OCI-LY7 (cell line): ENCODE measurements at regions not wholly inside any gene's neighbourhood (a gene's known extent, or its start where the extent isn't known, plus 50 kb on each side); places are given as distances from the start of the nearest gene placed in this dataset.

Source experiments
- BruUV-seq: library from RNA; stranded (reverse); fragments of 400-500 nt; replicated peaks from 2 replicates; lab custom pipeline; 2021; lab: Mats Ljungman, UMichigan
- CTCF ChIA-PET: fragments of 300-600 bp; sonication (Branson Sonifier 250); formaldehyde crosslinking; loops from one replicate; lab custom pipeline; 2022; ENCODE audit warnings: antibody characterized with exemption; ENCODE audit not compliant: unreplicated experiment; lab: Charles Lee
- POLR2A ChIA-PET: fragments of 300-600 bp; sonication (Branson Sonifier 250); formaldehyde crosslinking; loops from one replicate; lab custom pipeline; 2022; ENCODE audit warnings: antibody characterized with exemption; lab: Charles Lee
- DNase-seq: peaks from one replicate; pipeline ENCODE4 v3.0.0-alpha.2; 2015; ENCODE audit warnings: low spot score
- H2AFZ ChIP-seq: fragments of 200-600 bp; sonication (generic), shearing (Covaris generic); 2 replicates; pipeline ENCODE4 v1.6.1; 2014; ENCODE audit warnings: mild to moderate bottlenecking, antibody characterized with exemption, low read length, moderate library complexity
- H3K27ac ChIP-seq: fragments of 200-600 bp; sonication (generic); 2 replicates; pipeline ENCODE4 v1.5.1; 2014; ENCODE audit warnings: mixed run types, low read depth, mild to moderate bottlenecking, moderate library complexity, low read length, inconsistent platforms; ENCODE audit not compliant: poor library complexity, severe bottlenecking
- H3K36me3 ChIP-seq: fragments of 200-600 bp; sonication (generic); 2 replicates; pipeline ENCODE4 v1.6.1; 2014; ENCODE audit warnings: mild to moderate bottlenecking, antibody characterized with exemption, low read length, moderate library complexity, mixed read lengths; ENCODE audit not compliant: insufficient read depth
- H3K4me1 ChIP-seq: fragments of 200-600 bp; sonication (generic); 2 replicates; pipeline ENCODE4 v1.5.1; 2014; ENCODE audit warnings: mild to moderate bottlenecking, low read length; ENCODE audit not compliant: insufficient read depth, poor library complexity, severe bottlenecking
- H3K4me2 ChIP-seq: fragments of 200-600 bp; sonication (generic); 2 replicates; pipeline ENCODE4 v1.6.1; 2014; ENCODE audit warnings: mild to moderate bottlenecking, low read length
- H3K4me3 ChIP-seq: fragments of 200-600 bp; sonication (generic); 2 replicates; pipeline ENCODE4 v1.5.1; 2014; ENCODE audit warnings: mild to moderate bottlenecking, low read depth, low read length; ENCODE audit not compliant: poor library complexity, severe bottlenecking
- H3K79me2 ChIP-seq: fragments of 200-600 bp; sonication (generic); 2 replicates; pipeline ENCODE4 v1.6.1; 2016; ENCODE audit warnings: low read depth, mild to moderate bottlenecking, low read length, moderate library complexity, mixed read lengths; ENCODE audit not compliant: insufficient read depth
- H3K9me2 ChIP-seq: fragments of 200-600 bp; sonication (generic); 2 replicates; pipeline ENCODE4 v1.6.1; 2016; ENCODE audit warnings: mild to moderate bottlenecking, low read length, mixed read lengths; ENCODE audit not compliant: insufficient read depth
- H3K9me3 ChIP-seq: fragments of 200-600 bp; sonication (generic); 2 replicates; pipeline ENCODE4 v1.6.1; 2014; ENCODE audit warnings: mild to moderate bottlenecking, mixed run types, low read length, mixed read lengths
- H4K20me1 ChIP-seq: fragments of 200-600 bp; sonication (generic); 2 replicates; pipeline ENCODE4 v1.6.1; 2014; ENCODE audit warnings: mild to moderate bottlenecking, antibody characterized with exemption, low read length, moderate library complexity, mixed read lengths; ENCODE audit not compliant: insufficient read depth
- EZH2phosphoT487 ChIP-seq: fragments of 200-600 bp; sonication (generic); IDR thresholded peaks from 2 replicates; pipeline ENCODE4 v1.6.1; 2018; ENCODE audit warnings: low read depth, borderline replicate concordance, mild to moderate bottlenecking, mixed run types, antibody characterized with exemption, low read length, moderate library complexity, mixed read lengths
- intact Hi-C: fragments of 100-400 bp; cut with micrococcal nuclease; formaldehyde crosslinking; loops from one replicate; pipeline ENCODE4 v1.10.0; 2022; ENCODE audit not compliant: unreplicated experiment
- TF ChIP-seq, protein P1 (sequence below): fragments of 200-600 bp; sonication (generic); conservative IDR thresholded peaks from 2 replicates; pipeline ENCODE4 v1.5.1; 2014; ENCODE audit warnings: mild to moderate bottlenecking, antibody characterized with exemption, low read length, moderate library complexity, mixed read lengths

DNA sequence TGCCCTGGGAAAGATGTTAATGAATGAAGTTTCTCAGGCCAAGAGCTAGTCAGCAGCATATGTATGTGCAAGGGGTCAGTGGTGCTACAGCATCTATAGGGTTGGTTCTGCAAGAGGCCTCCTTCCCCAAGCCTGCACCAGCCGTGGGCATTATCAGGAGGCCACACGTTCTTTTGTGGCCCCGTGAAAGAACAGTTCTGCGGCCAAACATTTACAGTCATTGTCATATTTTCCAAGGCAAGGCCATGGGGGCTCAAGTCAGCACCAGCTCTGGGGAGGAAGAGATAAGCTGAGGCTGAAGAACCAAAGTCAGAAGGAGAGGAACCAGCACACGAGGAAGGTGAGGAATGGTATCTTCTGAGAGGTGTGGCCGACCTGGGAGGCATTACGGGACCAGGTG, 54.4 kb upstream of the TMEM72 start:
- ChIA-PET POLR2A (interaction anchor here (0.7 kb wide), 1 partner anchor 1380 kb away, joined by 3 read pairs; no protein-coding TSS in a partner anchor), CTCF (no interaction called here)
- no peaks in the 10 kb centered on the region for H3K79me2 ChIP-seq
- H3K9me2 ChIP-seq: no peaks in the 10 kb centered on the region
- BruUV-seq: no TSS peak
- H3K27ac ChIP-seq: no peak overlapping the region
- H3K9me3 ChIP-seq: no peaks in the 10 kb centered on the region
- intact Hi-C loops: no loop called here
- no peaks in the 10 kb centered on the region for H3K4me1 ChIP-seq
- TF ChIP-seq, protein P1, sequence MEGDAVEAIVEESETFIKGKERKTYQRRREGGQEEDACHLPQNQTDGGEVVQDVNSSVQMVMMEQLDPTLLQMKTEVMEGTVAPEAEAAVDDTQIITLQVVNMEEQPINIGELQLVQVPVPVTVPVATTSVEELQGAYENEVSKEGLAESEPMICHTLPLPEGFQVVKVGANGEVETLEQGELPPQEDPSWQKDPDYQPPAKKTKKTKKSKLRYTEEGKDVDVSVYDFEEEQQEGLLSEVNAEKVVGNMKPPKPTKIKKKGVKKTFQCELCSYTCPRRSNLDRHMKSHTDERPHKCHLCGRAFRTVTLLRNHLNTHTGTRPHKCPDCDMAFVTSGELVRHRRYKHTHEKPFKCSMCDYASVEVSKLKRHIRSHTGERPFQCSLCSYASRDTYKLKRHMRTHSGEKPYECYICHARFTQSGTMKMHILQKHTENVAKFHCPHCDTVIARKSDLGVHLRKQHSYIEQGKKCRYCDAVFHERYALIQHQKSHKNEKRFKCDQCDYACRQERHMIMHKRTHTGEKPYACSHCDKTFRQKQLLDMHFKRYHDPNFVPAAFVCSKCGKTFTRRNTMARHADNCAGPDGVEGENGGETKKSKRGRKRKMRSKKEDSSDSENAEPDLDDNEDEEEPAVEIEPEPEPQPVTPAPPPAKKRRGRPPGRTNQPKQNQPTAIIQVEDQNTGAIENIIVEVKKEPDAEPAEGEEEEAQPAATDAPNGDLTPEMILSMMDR: no peak
- TF ChIP-seq EZH2phosphoT487: no peak
- H3K36me3 ChIP-seq: no peaks in the 10 kb centered on the region
- H2AFZ ChIP-seq: no peak overlapping the region
- H4K20me1 ChIP-seq: no peaks in the 10 kb centered on the region
- no peak for DNase-seq
- no peak overlapping the region for H3K4me2 ChIP-seq
- H3K4me3 ChIP-seq: no peak overlapping the region

DNA sequence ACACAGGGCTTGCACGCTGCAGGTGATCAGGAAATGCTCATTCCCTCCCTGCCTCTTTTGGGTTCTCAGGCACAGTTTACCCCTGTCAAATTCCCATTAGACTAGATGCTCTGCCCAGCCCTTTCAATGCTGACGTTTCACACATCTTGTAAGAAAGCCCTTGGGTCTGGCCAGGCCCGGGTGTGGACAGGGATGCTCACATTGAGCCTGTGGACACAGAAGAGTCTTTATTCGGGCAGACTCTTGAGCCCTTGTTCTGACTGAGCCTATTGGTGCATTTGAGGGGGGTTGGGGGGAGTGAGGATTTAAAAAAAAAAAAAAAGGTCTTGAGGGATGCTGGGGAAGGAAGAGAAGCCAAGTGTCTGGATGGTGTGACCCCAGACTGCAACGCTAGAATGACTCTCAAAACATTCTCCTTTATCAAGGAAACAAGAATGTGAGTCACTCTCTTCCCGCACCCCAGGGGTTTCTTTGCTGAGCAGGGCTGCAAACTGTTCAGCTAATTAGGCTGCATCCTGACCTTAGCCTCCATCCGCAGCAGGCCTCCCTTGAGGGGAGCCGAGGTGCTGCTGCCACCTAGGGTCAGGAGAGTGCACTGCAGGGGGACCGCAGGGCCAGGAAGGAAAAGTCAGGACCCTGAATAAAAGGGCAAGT, 53.6 kb upstream of the TMEM72 start:
- Histone ChIP-seq H4K20me1 (no peaks in the 10 kb centered on the region), H3K36me3 (no peaks in the 10 kb centered on the region), H3K4me3 (no peak overlapping the region), H3K79me2 (no peaks in the 10 kb centered on the region), H3K4me1 (no peaks in the 10 kb centered on the region), H3K9me2 (no peaks in the 10 kb centered on the region), H3K9me3 (no peaks in the 10 kb centered on the region), H2AFZ (no peak overlapping the region), H3K4me2 (no peak overlapping the region), H3K27ac (no peak overlapping the region)
- DNase-seq: peak; percentile 56
- TF ChIP-seq, protein P1: peak; percentile 95
- TF ChIP-seq EZH2phosphoT487: no peak
- BruUV-seq: no TSS peak
- ChIA-PET POLR2A (interaction anchor here (0.7 kb wide), 1 partner anchor 1379 kb away, joined by 3 read pairs; no protein-coding TSS in a partner anchor), CTCF (no interaction called here)
- intact Hi-C loops: no loop called here

DNA sequence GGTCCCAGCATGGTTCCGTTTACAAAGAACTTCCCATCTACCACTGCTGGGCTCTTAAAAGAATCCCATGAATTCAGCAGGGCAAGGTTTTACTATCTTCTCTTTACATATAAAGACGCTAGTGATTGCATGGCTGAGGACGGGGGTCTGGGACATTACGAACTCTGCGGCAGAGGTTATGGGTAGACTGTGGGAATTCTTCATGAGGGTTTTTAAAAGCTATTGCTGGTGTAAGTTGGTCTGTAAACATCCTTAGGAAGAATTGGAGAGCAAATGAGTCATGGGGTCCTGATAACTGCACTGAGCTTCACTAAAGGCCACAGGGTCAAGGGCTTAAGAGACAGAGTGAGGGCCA, 53.1 kb upstream of the TMEM72 start:
- Histone ChIP-seq H3K9me2 (no peaks in the 10 kb centered on the region), H3K27ac (no peak overlapping the region), H2AFZ (no peak overlapping the region), H3K4me2 (no peak overlapping the region), H4K20me1 (no peaks in the 10 kb centered on the region), H3K79me2 (no peaks in the 10 kb centered on the region), H3K36me3 (no peaks in the 10 kb centered on the region), H3K4me3 (no peak overlapping the region), H3K9me3 (no peaks in the 10 kb centered on the region), H3K4me1 (no peaks in the 10 kb centered on the region)
- TF ChIP-seq, protein P1: peak; percentile 58; the same call in 1 of the 2 replicates
- TF ChIP-seq EZH2phosphoT487: no peak
- ChIA-PET CTCF (no interaction called here), POLR2A (no interaction called here)
- intact Hi-C loops: no loop called here
- no TSS peak for BruUV-seq
- no peak for DNase-seq
